ENCODE measurements at regions not wholly inside any gene's neighbourhood (a gene's known extent, or its start where the extent isn't known, plus 50 kb on each side); places are given as distances from the start of the nearest gene placed in this dataset.

DNA sequence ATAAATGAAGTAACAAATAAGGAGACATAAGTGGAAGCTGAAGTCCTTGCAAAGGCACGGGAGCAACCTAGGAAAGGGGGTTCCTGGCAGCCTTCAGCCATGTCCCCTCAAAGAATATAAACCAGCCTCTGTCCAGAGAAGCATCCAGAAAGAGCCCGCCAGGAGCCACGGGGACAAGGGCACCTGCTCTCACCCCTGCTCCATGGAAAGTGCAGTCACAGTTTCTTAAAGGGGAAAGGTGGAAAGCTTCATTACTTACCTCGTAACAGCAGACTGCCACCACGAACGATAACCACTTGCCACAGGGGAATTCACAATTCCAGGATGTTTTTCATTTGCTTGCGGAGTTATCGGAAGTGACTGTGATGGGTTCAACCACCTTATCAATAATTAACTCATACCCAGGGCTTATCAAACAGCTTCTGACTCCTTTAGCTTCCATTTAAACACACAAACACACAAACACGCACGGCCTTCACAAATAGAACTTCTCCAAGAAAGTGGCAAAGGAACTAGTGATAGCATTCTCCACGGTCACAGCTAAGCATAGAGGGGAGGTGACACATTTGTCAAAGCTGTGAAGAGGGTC, 134.2 kb upstream of the IGF1R start:
- TF ChIP-seq CTCF (conservative IDR thresholded peaks at IDR 0.05; ENCODE audit: low read length) (no peak), EZH2phosphoT487 (IDR thresholded peaks at IDR 0.05; ENCODE audit: borderline replicate concordance, low read depth, low read length) (no peak)
